Suppressor macrophage (primary cell): ENCODE measurements at regions not wholly inside any gene's neighbourhood (a gene's known extent, or its start where the extent isn't known, plus 50 kb on each side); places are given as distances from the start of the nearest gene placed in this dataset.
"Not testable (repeated sequence)": the region's sequence is repeated elsewhere in the genome, so short reads cannot be mapped to it uniquely, and the experiment has no call there.

Experiments used
- DNase-seq, 4 experiments: peaks; one replicate each; pipeline ENCODE4 v3.0.0-alpha.2; 2020 to 2022

DNA sequence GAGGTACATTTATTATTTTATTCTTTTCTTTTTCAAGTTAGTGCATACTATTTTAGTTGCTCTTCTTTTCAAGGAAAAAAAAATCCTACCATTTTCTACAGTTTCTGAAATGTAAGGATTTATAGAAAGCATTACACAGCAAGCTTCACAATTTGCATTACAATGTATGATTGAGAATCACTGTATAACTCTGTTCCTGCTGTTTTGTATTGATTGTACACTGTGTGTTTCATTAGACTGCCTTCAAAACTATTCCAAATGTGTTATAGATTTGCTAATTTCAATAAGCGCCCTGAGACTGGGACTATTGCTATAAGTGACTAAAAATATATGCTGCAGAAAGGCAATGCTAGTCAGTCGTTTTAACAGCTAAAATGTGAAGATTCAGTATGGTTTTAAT, 479.7 kb upstream of the EYS start:
- no peak for DNase-seq

GRCh38 chr6:66184091-66184490, 477.1 kb upstream of the EYS start:
- no peak for DNase-seq

GRCh38 chr6:66179361-66179760, 472.3 kb upstream of the EYS start:
- DNase-seq = no peak

- no peak for DNase-seq
Observed at GRCh38 chr6:66173587-66173986, 466.6 kb upstream of the EYS start.

GRCh38 chr6:66166713-66167112, 459.7 kb upstream of the EYS start:
- DNase-seq = not testable (repeated sequence)

- DNase-seq = no peak
Observed at GRCh38 chr6:66161546-66162108, 454.6 kb upstream of the EYS start.

DNA sequence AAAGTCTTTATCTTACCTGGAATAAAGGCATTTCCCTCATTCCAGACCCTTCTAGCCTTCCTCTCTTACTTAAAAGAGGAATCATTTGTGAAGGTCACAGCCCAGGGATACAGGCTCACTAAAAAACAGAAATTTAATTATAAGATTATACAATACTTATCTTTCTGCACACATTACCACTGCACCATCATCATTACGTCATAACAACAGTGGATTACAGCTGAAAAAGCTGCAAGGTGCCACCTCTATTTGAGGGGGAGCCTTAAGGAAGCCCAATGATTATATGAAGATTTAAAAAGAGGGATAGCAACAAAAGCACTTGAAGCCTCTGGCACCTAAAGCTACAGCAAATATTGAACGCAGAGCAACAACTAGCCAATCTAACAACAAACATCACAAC, 452.9 kb upstream of the EYS start:
- DNase-seq = no peak

DNA sequence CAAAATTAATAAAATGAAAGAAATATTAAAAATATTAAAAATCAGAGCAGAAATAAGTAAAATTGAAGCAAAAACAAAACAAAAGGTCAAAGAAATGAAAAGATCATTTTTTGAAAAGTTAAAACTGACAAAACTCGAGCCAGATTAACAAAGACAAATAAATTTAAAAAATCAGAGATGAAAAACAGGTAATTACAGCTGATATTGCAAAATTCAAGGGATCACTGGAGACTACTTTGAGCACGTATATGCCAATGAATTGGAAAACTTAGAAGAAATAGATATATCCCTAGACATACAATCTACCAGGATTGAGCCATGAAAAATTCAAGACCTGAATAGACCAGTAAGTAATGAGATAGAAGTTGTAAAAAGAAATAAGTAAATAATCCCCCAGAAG, 446.2 kb upstream of the EYS start:
- DNase-seq = no peak

GRCh38 chr6:66149132-66149531, 442.1 kb upstream of the EYS start:
- no peak for DNase-seq

DNA sequence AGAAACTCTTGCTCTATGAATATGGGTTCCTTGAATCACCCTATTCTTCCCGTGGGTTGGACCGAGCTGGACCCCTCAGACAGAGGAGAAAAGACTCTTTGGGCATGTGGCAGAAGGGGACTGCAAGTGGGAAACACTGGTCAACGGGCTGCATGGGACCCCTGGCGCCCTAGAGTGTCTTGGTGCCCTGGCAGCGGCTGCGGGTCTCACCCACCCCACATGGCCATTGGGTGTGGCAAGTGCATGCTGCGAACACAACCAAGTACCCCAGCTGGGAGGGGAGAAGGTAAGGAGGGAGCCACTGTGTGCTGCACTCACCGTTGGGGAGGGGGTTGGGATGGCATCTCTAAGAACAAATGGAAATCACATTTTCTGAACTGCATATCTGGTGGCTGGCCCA, 438.8 kb upstream of the EYS start:
- no peak for DNase-seq

DNA sequence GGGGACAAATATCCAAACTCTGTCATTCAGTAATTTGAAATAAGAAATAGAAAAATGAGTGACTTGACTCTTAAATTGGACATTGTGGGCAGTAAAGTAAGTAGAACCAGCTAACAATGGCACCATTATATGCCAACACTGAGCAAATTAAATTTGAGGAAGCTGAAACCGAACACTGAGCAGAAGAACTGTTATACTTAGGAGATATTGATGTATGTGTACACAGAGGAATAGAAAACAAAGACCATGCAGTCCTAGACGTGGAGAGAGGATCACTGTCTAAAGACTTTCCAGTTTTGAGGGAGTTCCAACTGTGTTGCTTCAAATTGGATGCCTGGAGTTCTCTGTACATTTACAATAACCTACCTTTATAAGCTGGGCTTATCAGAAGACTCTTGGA, 427.0 kb upstream of the EYS start:
- DNase-seq = no peak

- DNase-seq = no peak
Observed at GRCh38 chr6:66128656-66129055, 421.6 kb upstream of the EYS start.

GRCh38 chr6:66128243-66128642, 421.2 kb upstream of the EYS start:
- no peak for DNase-seq

DNA sequence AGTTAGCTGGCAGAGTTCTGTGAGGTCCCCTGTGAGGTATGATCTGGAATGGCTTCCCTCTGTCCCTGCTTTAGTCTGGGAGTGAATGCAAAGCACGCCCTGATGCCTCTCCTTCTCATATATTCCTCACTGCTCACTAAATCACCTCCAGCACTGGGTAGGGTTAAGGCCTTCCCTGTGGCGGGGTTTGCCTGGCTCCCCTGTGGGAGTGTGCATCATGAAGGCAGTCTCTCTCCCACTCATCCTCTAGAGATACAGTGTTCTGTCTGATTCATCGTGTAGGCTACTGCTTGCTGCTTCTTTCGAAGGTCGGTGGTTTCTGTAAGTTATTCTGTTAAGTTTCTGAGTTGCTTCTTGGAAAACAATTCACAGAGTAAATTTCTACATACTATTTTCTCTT, 420.0 kb upstream of the EYS start:
- DNase-seq = no peak

GRCh38 chr6:66126358-66126757, 419.3 kb upstream of the EYS start:
- no peak for DNase-seq

DNA sequence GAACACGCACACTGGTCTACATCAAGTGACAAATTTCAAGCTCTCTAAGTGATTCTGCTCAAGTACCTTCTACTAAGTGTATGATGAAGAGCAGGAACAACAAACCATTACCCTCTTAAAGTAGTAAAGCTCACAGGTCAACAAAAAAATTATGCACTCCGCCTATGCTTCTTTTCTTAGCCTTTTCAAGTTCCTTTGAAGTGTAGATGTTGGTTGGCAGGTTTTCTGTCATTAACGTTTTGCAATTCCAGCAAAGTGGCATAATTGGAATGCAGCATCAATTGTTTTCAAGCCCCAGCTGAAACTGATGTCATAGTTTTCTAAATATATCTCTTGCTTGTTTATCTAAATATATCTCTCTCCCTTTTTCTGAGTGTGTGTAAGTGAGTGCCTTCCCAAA, 396.9 kb upstream of the EYS start:
- no peak for DNase-seq

DNA sequence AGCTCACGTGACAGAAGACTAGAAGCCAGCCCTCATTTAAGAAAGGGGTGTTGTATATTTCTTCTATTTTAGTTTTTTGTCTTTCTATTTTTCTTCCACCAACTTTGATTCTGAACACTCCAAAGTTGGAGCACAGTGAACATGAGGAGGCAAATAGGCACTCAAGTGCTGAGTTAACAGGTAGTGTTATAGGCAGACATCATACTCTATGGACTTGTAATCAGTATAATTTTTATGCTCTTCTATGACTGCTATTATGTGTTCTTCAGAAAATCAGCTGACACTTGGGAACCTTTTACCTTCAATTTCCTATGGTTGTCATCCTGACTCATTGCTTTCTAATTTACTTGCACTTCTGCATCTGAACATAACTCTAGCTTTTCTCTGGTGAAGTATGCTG, 396.3 kb upstream of the EYS start:
- no peak for DNase-seq

DNA sequence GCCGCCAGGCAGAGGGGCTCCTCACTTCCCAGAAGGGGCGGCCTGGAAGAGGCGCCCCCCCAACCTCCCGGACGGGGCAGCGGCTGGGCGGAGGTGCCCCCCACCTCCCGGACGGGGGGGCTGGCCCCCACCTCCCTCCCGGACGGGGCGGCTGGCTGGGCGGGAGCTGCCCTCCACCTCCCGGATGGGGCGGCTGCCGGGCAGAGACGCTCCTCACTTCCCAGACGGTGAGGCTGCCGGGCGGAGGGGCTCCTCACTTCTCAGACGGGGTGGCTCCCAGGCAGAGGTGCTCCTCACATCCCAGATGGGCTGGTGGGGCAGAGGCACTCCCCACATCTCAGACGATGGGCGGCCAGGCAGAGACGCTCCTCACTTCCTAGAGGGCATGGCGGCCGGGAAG, 389.7 kb upstream of the EYS start:
- no peak for DNase-seq

DNA sequence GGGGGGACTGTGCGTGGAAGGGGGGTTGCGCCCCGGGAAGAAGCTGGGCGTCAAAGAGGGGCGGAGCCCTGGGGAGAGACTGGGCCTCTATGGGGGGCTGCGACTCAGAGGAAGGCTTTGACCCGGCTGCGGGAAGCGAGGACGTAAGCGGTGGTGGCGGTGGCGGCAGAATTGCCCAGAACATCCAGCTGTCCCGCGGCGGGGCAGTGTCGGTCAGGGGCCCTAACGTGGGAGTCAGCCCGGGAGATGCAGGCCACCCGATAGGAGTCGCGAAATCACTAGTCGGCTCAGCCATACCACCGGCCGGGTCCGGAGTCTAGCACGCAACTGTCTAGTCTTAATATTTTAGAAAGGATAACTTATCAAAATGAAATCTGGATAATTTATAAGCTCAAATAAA, 387.6 kb upstream of the EYS start:
- no peak for DNase-seq

GRCh38 chr6:66092306-66092705, 385.3 kb upstream of the EYS start:
- not testable (repeated sequence) for DNase-seq

DNA sequence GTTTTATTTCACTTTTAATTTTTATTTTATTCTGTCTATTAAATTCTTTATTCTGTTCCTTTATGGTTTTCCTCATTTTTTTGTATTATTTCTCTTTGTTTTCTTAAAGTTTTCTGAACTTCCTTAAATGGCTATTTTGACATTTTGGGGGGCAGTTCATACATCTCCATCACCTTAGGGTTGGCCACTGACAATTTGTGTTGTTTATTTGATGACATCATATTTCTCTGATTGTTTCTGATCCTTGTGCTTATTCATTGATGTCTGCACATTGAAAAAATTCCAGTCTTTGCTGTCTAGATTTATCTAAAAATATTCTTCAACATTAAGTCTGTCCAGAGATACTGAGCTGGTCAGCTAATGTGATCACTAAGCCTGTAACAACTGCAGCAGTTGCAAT, 379.5 kb upstream of the EYS start:
- no peak for DNase-seq

- DNase-seq = no peak
Observed at GRCh38 chr6:66082914-66083313, 375.9 kb upstream of the EYS start.

- DNase-seq = no peak
Observed at GRCh38 chr6:66068907-66069306, 361.9 kb upstream of the EYS start.

DNA sequence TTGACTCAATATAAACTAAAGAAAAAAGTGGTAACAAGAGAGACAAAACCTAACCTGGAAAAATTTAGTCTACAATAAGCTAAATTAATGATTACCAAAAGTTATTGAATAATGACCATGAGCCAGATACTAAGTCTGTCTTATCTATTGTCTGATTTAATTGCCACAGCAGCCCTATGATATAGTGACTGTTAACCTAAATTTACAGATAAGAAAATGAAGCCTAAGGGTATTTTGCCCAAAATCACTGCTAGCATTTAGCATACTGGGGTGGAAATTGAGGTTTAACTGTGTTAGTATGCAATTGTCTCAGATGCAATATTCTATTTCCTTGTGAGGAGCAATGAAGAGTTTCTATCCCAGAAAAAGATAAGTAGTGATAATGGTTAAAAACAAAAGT, 361.0 kb upstream of the EYS start:
- no peak for DNase-seq

DNA sequence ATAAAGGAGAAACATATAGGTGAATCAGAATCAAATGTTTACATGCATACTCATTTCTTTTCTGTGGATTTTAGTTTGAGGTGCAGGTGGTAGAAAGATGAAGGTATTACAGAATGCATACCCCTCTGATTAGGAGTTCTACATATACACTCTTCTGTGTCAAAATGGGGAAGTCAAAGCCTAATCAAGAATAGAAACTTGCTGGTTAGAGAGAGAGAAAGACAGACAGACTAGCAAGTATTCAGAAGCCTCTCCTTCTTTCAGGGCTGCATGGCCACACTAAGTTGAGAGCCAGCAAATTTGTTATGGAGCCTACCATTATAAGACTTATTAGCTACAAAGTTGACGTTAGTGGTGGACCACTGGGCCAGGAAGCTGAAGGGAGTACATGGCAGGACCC, 358.3 kb upstream of the EYS start:
- no peak for DNase-seq

GRCh38 chr6:66057034-66057433, 350.0 kb upstream of the EYS start:
- no peak for DNase-seq
